ENCODE measurements at regions not wholly inside any gene's neighbourhood (a gene's known extent, or its start where the extent isn't known, plus 50 kb on each side); places are given as distances from the start of the nearest gene placed in this dataset.

DNA sequence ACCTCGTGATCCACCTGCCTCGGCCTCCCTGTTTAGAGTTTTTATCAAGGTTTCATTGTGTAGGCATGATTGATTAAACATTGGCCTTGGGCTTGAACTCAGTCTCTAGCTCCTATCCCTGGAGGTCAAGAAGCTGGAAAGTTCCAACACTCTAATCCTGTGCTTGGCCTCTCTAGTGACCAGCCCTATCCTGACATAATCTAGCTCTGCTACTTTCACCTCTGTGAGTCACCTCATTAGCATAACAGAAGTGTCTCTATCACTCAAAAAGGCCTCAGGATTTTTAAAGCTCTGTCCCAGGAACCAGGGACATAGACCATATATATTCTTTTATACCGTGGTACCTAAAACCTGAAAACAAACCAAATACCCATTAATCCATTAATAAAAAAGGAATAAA, 377.5 kb downstream of the CENPC start:
- WGBS, 2 donors (ENCODE audit: low coverage in 1 of 2), result 85 to 94% methylated on average over 2 to 3 of the region's 3 CpGs
- Histone ChIP-seq H3K27ac (no peak overlapping the region), H3K27me3 (no peaks in the 10 kb centered on the region), H3K9me3 (no peaks in the 10 kb centered on the region), H3K4me3 (no peak overlapping the region), H3K4me1 (no peaks in the 10 kb centered on the region), H3K36me3 (no peaks in the 10 kb centered on the region)
- in situ Hi-C loops (cut with MboI; ENCODE audit: low pct_ligation_motif_present in 1 of 4, low pct_unique_long_range_greater_than_20kb in 1 of 4, low sequenced_read_pairs in 3 of 4), result no loop called here
- no peak for DNase-seq
- intact Hi-C loops (cut with DNase I; ENCODE audit: low total_unique reads), result no loop called here
- TF ChIP-seq POLR2A (IDR thresholded peaks at IDR 0.05) (no peak), POLR2AphosphoS5 (IDR thresholded peaks at IDR 0.05) (no peak), EP300 (IDR thresholded peaks at IDR 0.05; ENCODE audit: low read depth) (no peak)
- TF ChIP-seq, protein P1, sequence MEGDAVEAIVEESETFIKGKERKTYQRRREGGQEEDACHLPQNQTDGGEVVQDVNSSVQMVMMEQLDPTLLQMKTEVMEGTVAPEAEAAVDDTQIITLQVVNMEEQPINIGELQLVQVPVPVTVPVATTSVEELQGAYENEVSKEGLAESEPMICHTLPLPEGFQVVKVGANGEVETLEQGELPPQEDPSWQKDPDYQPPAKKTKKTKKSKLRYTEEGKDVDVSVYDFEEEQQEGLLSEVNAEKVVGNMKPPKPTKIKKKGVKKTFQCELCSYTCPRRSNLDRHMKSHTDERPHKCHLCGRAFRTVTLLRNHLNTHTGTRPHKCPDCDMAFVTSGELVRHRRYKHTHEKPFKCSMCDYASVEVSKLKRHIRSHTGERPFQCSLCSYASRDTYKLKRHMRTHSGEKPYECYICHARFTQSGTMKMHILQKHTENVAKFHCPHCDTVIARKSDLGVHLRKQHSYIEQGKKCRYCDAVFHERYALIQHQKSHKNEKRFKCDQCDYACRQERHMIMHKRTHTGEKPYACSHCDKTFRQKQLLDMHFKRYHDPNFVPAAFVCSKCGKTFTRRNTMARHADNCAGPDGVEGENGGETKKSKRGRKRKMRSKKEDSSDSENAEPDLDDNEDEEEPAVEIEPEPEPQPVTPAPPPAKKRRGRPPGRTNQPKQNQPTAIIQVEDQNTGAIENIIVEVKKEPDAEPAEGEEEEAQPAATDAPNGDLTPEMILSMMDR (IDR thresholded peaks at IDR 0.05), result no peak

DNA sequence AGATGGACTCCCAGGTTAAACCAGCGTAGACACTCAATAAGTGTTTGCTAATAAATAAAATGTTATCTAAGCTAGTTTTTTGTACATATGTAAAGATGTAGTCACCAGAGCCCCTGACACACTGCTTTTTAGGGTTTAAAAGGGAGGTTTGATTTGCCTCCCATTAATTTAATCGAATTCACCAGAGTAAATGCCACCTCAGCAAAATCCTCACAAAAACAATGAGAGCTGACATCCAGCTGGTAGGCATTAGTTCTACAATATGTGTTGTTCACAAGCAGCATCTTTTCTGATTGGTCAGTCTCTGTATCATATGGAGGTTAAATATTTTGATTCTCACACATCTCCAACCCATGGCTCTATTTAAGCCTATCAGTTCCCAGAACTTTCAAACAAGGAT, 382.6 kb downstream of the CENPC start:
- in situ Hi-C loops (cut with MboI; ENCODE audit: low pct_ligation_motif_present in 1 of 4, low pct_unique_long_range_greater_than_20kb in 1 of 4, low sequenced_read_pairs in 3 of 4), result no loop called here
- TF ChIP-seq POLR2A (IDR thresholded peaks at IDR 0.05) (no peak), POLR2AphosphoS5 (IDR thresholded peaks at IDR 0.05) (no peak), EP300 (IDR thresholded peaks at IDR 0.05; ENCODE audit: low read depth) (no peak)
- TF ChIP-seq, protein P1 (IDR thresholded peaks at IDR 0.05), result no peak
- 63 to 81% methylated on average over 2 of the region's 2 CpGs for WGBS, 2 donors (ENCODE audit: low coverage in 1 of 2)
- Histone ChIP-seq H3K4me3 (no peak overlapping the region), H3K27me3 (no peaks in the 10 kb centered on the region), H3K9me3 (no peaks in the 10 kb centered on the region), H3K4me1 (no peaks in the 10 kb centered on the region), H3K27ac (no peak overlapping the region), H3K36me3 (no peaks in the 10 kb centered on the region)
- DNase-seq, result no peak
- intact Hi-C loops (cut with DNase I; ENCODE audit: low total_unique reads), result no loop called here

DNA sequence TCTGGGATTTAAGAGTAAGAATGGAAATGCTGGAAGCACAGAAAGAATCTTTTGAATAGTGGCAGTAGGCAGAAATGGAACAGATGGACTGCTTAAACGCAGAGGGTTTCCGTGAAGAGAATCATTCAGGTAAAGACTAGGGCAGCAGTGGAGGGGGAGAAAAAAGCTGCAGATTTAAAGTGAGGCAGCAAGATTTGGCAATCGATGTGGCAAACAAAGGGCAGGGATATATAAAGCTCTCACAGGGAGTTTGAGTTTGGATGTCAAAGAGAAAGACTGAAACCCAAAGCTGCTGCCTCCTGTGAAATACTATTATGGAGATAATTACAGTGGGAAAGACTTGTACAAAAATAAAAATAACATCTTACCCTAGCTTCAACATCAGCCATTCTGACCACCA, 384.0 kb downstream of the CENPC start:
- 50 to 77% methylated on average over 2 to 3 of the region's 3 CpGs for WGBS, 2 donors (ENCODE audit: low coverage in 1 of 2)
- in situ Hi-C loops (cut with MboI; ENCODE audit: low pct_ligation_motif_present in 1 of 4, low pct_unique_long_range_greater_than_20kb in 1 of 4, low sequenced_read_pairs in 3 of 4) (no loop called here), intact Hi-C loops (cut with DNase I; ENCODE audit: low total_unique reads) (no loop called here)
- no peaks in the 10 kb centered on the region for H3K36me3 ChIP-seq
- DNase-seq, result no peak
- no peak overlapping the region for H3K27ac ChIP-seq
- H3K9me3 ChIP-seq, result no peaks in the 10 kb centered on the region
- H3K27me3 ChIP-seq, result no peaks in the 10 kb centered on the region
- H3K4me3 ChIP-seq, result no peak overlapping the region
- no peaks in the 10 kb centered on the region for H3K4me1 ChIP-seq
- TF ChIP-seq POLR2A (IDR thresholded peaks at IDR 0.05), result no peak

DNA sequence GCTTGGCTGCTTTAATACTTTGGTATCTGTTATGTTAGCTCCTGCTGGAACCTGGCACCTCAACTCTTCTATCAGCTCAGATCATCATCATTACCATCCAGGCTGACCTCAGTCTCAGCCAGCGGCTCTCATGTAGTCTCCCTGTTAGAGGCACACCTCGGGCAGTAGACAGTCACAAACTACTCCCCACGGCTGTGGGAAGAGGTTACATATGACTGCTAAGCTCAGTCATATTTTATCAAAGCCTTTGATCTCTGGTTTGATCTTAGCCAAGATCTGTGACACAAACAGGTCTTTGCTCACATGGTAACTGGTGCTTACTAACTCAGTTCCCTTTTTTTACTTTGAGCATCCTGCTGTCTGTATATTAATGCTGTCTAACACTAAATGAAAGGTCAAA, 384.9 kb downstream of the CENPC start:
- 39% methylated on average over 3 of the region's 3 CpGs; no CpG with 5 or more reads in 1 of the 2 donors for WGBS, 2 donors (ENCODE audit: low coverage in 1 of 2)
- in situ Hi-C loops (cut with MboI; ENCODE audit: low pct_ligation_motif_present in 1 of 4, low pct_unique_long_range_greater_than_20kb in 1 of 4, low sequenced_read_pairs in 3 of 4), result no loop called here
- Histone ChIP-seq H3K27ac (no peak overlapping the region), H3K36me3 (no peaks in the 10 kb centered on the region), H3K9me3 (no peaks in the 10 kb centered on the region), H3K27me3 (no peaks in the 10 kb centered on the region), H3K4me1 (no peaks in the 10 kb centered on the region), H3K4me3 (no peak overlapping the region)
- TF ChIP-seq, protein P1 (IDR thresholded peaks at IDR 0.05), result no peak
- TF ChIP-seq POLR2AphosphoS5 (IDR thresholded peaks at IDR 0.05) (no peak), EP300 (IDR thresholded peaks at IDR 0.05; ENCODE audit: low read depth) (no peak), POLR2A (IDR thresholded peaks at IDR 0.05) (no peak)
- intact Hi-C loops (cut with DNase I; ENCODE audit: low total_unique reads), result no loop called here
- no peak for DNase-seq

DNA sequence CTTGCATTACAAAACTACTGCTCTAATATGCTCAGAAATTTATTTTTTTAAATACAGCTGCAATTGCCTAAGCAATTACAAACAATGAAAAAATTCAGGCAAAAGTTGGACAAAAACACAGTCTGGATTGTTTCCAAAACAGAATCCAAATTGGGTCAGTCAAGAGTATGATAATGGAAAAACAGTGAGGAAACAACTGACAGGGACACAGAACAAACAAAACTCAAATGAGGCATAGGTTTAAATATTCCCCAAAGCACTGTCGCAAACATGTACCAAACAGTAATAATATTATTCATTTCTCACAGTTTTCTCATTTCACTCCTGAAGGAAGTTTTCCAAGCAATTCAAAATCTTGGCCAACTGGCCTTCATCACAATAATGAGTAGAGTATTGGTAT, 386.6 kb downstream of the CENPC start:
- intact Hi-C loops (cut with DNase I; ENCODE audit: low total_unique reads), result no loop called here
- H3K4me3 ChIP-seq, result no peak overlapping the region
- H3K9me3 ChIP-seq, result no peaks in the 10 kb centered on the region
- H3K36me3 ChIP-seq, result no peaks in the 10 kb centered on the region
- H3K4me1 ChIP-seq, result no peaks in the 10 kb centered on the region
- no peaks in the 10 kb centered on the region for H3K27me3 ChIP-seq
- TF ChIP-seq, protein P1 (IDR thresholded peaks at IDR 0.05), result no peak
- TF ChIP-seq POLR2A (IDR thresholded peaks at IDR 0.05), result no peak
- no peak for TF ChIP-seq POLR2AphosphoS5 (IDR thresholded peaks at IDR 0.05)
- no peak for TF ChIP-seq EP300 (IDR thresholded peaks at IDR 0.05; ENCODE audit: low read depth)
- no peak for DNase-seq
- WGBS, 2 donors (ENCODE audit: low coverage in 1 of 2), result 79 to 80% methylated on average over 1 of the region's 1 CpG
- no peak overlapping the region for H3K27ac ChIP-seq
- in situ Hi-C loops (cut with MboI; ENCODE audit: low pct_ligation_motif_present in 1 of 4, low pct_unique_long_range_greater_than_20kb in 1 of 4, low sequenced_read_pairs in 3 of 4), result no loop called here
